ENCODE measurements at regions not wholly inside any gene's neighbourhood (a gene's known extent, or its start where the extent isn't known, plus 50 kb on each side); places are given as distances from the start of the nearest gene placed in this dataset.

- Histone ChIP-seq H3K4me2 (ENCODE audit: control insufficient read depth, extremely low read depth, insufficient read depth, low read depth, low read length) (no peak overlapping the region), H3K9ac (ENCODE audit: control insufficient read depth, extremely low read depth, insufficient read depth, low read length) (no peak overlapping the region), H3K4me1 (ENCODE audit: control insufficient read depth, extremely low read depth, insufficient read depth, low read length) (no peaks in the 10 kb centered on the region), H3K9me3 (ENCODE audit: control insufficient read depth, low read depth, low read length) (no peaks in the 10 kb centered on the region), H3K79me2 (ENCODE audit: control insufficient read depth, insufficient read depth, low read length) (no peaks in the 10 kb centered on the region), H3K27me3 (ENCODE audit: control insufficient read depth, extremely low read depth, insufficient read depth, low read length) (no peaks in the 10 kb centered on the region), H3K4me3 (ENCODE audit: control insufficient read depth in 2 of 3, extremely low read depth in 1 of 3, insufficient read depth in 2 of 3, low read depth in 1 of 3, low read length in 3 of 3) (no peak overlapping the region), H3K36me3 (ENCODE audit: control insufficient read depth in 2 of 2, extremely low read depth in 1 of 2, insufficient read depth in 2 of 2, low read length in 2 of 2) (peaks cover 0 to 1% of the 10 kb centered on the region in 2 experiments), H3K27ac (ENCODE audit: control insufficient read depth, insufficient read depth, low read length) (no peak overlapping the region), H4K20me1 (ENCODE audit: control insufficient read depth, extremely low read depth, insufficient read depth, low read length) (no peaks in the 10 kb centered on the region), H2AFZ (ENCODE audit: control insufficient read depth, low read length) (no peak overlapping the region), H3K9me1 (ENCODE audit: control insufficient read depth, extremely low read depth, insufficient read depth, low read length) (no peaks in the 10 kb centered on the region)
- dilution Hi-C loops (cut with MboI; ENCODE audit: extremely low pct_ligation_motif_present, low sequenced_read_pairs): no loop called here
- no peak for TF ChIP-seq CTCF (optimal IDR thresholded peaks at IDR 0.05 in 1 of 3, IDR thresholded peaks at IDR 0.05 in 1 of 3, conservative IDR thresholded peaks at IDR 0.05 in 1 of 3; ENCODE audit: extremely low read depth in 1 of 3, insufficient read depth in 2 of 3, low read length in 3 of 3)
- no peak for TF ChIP-seq EZH2 (IDR thresholded peaks at IDR 0.05; ENCODE audit: low read length)
- DNase-seq (ENCODE audit: low read depth, low spot score) (no peak), FAIRE-seq (no peak)
Observed at GRCh38 chr5:116354699-116355098, 219.9 kb downstream of the SEMA6A start.

- no peaks in the 10 kb centered on the region for H4K20me1 ChIP-seq (ENCODE audit: control insufficient read depth, extremely low read depth, insufficient read depth, low read length)
- DNase-seq (ENCODE audit: low read depth, low spot score) (no peak), FAIRE-seq (no peak)
- H3K79me2 ChIP-seq (ENCODE audit: control insufficient read depth, insufficient read depth, low read length): no peaks in the 10 kb centered on the region
- H3K4me3 ChIP-seq (ENCODE audit: control insufficient read depth in 2 of 3, extremely low read depth in 1 of 3, insufficient read depth in 2 of 3, low read depth in 1 of 3, low read length in 3 of 3): no peak overlapping the region
- H3K27me3 ChIP-seq (ENCODE audit: control insufficient read depth, extremely low read depth, insufficient read depth, low read length): no peaks in the 10 kb centered on the region
- H2AFZ ChIP-seq (ENCODE audit: control insufficient read depth, low read length): no peak overlapping the region
- H3K36me3 ChIP-seq (ENCODE audit: control insufficient read depth in 2 of 2, extremely low read depth in 1 of 2, insufficient read depth in 2 of 2, low read length in 2 of 2): no peaks in the 10 kb centered on the region
- H3K9me3 ChIP-seq (ENCODE audit: control insufficient read depth, low read depth, low read length): no peaks in the 10 kb centered on the region
- H3K9me1 ChIP-seq (ENCODE audit: control insufficient read depth, extremely low read depth, insufficient read depth, low read length): no peaks in the 10 kb centered on the region
- dilution Hi-C loops (cut with MboI; ENCODE audit: extremely low pct_ligation_motif_present, low sequenced_read_pairs): no loop called here
- no peak overlapping the region for H3K27ac ChIP-seq (ENCODE audit: control insufficient read depth, insufficient read depth, low read length)
- no peak overlapping the region for H3K9ac ChIP-seq (ENCODE audit: control insufficient read depth, extremely low read depth, insufficient read depth, low read length)
- H3K4me1 ChIP-seq (ENCODE audit: control insufficient read depth, extremely low read depth, insufficient read depth, low read length): no peaks in the 10 kb centered on the region
- H3K4me2 ChIP-seq (ENCODE audit: control insufficient read depth, extremely low read depth, insufficient read depth, low read depth, low read length): no peak overlapping the region
- TF ChIP-seq CTCF (optimal IDR thresholded peaks at IDR 0.05 in 1 of 3, IDR thresholded peaks at IDR 0.05 in 1 of 3, conservative IDR thresholded peaks at IDR 0.05 in 1 of 3; ENCODE audit: extremely low read depth in 1 of 3, insufficient read depth in 2 of 3, low read length in 3 of 3) (no peak), EZH2 (IDR thresholded peaks at IDR 0.05; ENCODE audit: low read length) (no peak)
Observed at GRCh38 chr5:116347657-116348056, 227.0 kb downstream of the SEMA6A start.

All from keratinocyte (primary cell).